SK-N-SH treated with all-trans-retinoic acid at 6 μM for 48 hours (cell line): ENCODE measurements at regions not wholly inside any gene's neighbourhood (a gene's known extent, or its start where the extent isn't known, plus 50 kb on each side); places are given as distances from the start of the nearest gene placed in this dataset.

Experiments
- ATAC-seq: fragments of 200-7000 bp; cut with Tn5 transposase; 3 replicates; pipeline ENCODE4 v1.9.1; 2020; ENCODE audit warnings: mild to moderate bottlenecking, moderate library complexity
- BACH2 ChIP-seq: fragments of 250-450 bp; sonication (Bioruptor Pico); IDR thresholded peaks from 2 replicates; pipeline ENCODE4 v1.9.0; 2021; ENCODE audit warnings: mild to moderate bottlenecking, borderline replicate concordance
- CSDC2 ChIP-seq: fragments of 250-450 bp; sonication (Bioruptor Pico); IDR thresholded peaks from 2 replicates; pipeline ENCODE4 v1.5.0; 2020; ENCODE audit warnings: mild to moderate bottlenecking, moderate library complexity
- ESRRG ChIP-seq: fragments of 250-450 bp; sonication (Bioruptor Pico); IDR thresholded peaks from 2 replicates; pipeline ENCODE4 v1.6.1; 2021; ENCODE audit warnings: mild to moderate bottlenecking
- GLIS3 ChIP-seq: fragments of 250-450 bp; sonication (Bioruptor Pico); IDR thresholded peaks from 2 replicates; pipeline ENCODE4 v1.5.0; 2020; ENCODE audit warnings: mild to moderate bottlenecking, moderate library complexity
- OSR1 ChIP-seq: fragments of 250-450 bp; sonication (Bioruptor Pico); IDR thresholded peaks from 2 replicates; pipeline ENCODE4 v1.8.0; 2022; ENCODE audit warnings: moderate library complexity, mild to moderate bottlenecking, inconsistent platforms
- PPARA ChIP-seq: fragments of 250-450 bp; sonication (Bioruptor Pico); IDR thresholded peaks from 2 replicates; pipeline ENCODE4 v1.5.0; 2020; ENCODE audit warnings: mild to moderate bottlenecking, borderline replicate concordance
- SNAI2 ChIP-seq: fragments of 250-450 bp; sonication (Bioruptor Pico); IDR thresholded peaks from 2 replicates; pipeline ENCODE4 v1.5.0; 2020; ENCODE audit warnings: mild to moderate bottlenecking, moderate library complexity
- TCF4 ChIP-seq: fragments of 250-450 bp; sonication (Bioruptor Pico); IDR thresholded peaks from 2 replicates; pipeline ENCODE4 v1.8.0; 2021; ENCODE audit warnings: mild to moderate bottlenecking, moderate library complexity, borderline replicate concordance
- TOX ChIP-seq: fragments of 250-450 bp; sonication (Bioruptor Pico); IDR thresholded peaks from 2 replicates; pipeline ENCODE4 v1.8.0; 2021; ENCODE audit warnings: mild to moderate bottlenecking, moderate library complexity, borderline replicate concordance
- TSHZ2 ChIP-seq: fragments of 250-450 bp; sonication (Bioruptor Pico); IDR thresholded peaks from 2 replicates; pipeline ENCODE4 v1.5.0; 2020; ENCODE audit warnings: mild to moderate bottlenecking, moderate library complexity
- ZC3H10 ChIP-seq: fragments of 250-450 bp; sonication (Bioruptor Pico); IDR thresholded peaks from 2 replicates; pipeline ENCODE4 v1.5.1; 2021; ENCODE audit warnings: mild to moderate bottlenecking, moderate library complexity
- ZFP3 ChIP-seq: fragments of 250-450 bp; sonication (Bioruptor Pico); IDR thresholded peaks from 2 replicates; pipeline ENCODE4 v1.5.0; 2020; ENCODE audit warnings: mild to moderate bottlenecking, moderate library complexity
- ZNF70 ChIP-seq: fragments of 450-650 bp; formaldehyde crosslinking; IDR thresholded peaks from 2 replicates; pipeline ENCODE4 v1.5.0; 2020; ENCODE audit warnings: mild to moderate bottlenecking, moderate library complexity
- TF ChIP-seq, protein P1 (sequence below): fragments of 250-450 bp; sonication (Bioruptor Pico); IDR thresholded peaks from 2 replicates; pipeline ENCODE4 v1.8.0; 2020; ENCODE audit warnings: mild to moderate bottlenecking, moderate library complexity, borderline replicate concordance
- TF ChIP-seq, protein P2 (sequence below): fragments of 250-450 bp; sonication (Bioruptor Pico); IDR thresholded peaks from 2 replicates; pipeline ENCODE4 v1.5.1; 2020; ENCODE audit warnings: low read depth, mild to moderate bottlenecking, moderate library complexity
- TF ChIP-seq, protein P3 (sequence below): fragments of 250-450 bp; sonication (Bioruptor Pico); IDR thresholded peaks from 2 replicates; pipeline ENCODE4 v1.5.1; 2021; ENCODE audit warnings: mild to moderate bottlenecking, moderate library complexity

DNA sequence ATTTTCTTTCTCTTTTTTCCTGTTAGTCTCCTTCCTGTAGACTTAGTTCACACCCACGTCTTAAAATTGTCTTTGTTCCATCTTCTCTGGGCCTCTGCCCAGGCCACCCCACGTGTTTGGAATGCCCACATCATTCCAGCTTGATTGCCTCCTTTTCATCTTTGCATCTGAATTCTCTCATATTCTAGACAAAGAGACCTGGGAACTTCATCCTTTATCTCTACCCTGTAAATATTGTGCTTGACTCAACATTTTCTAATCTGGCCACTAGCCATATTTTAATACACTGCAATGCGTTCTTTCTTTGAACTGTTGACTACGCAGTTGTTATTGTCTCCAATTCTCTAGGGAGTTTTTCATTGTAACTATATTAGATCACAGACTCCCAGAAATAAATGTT, 187.5 kb upstream of the NRXN1 start:
- no peak for ATAC-seq
- TF ChIP-seq GLIS3 (CRISPR knock-in tag): no peak
- TF ChIP-seq, protein P1, sequence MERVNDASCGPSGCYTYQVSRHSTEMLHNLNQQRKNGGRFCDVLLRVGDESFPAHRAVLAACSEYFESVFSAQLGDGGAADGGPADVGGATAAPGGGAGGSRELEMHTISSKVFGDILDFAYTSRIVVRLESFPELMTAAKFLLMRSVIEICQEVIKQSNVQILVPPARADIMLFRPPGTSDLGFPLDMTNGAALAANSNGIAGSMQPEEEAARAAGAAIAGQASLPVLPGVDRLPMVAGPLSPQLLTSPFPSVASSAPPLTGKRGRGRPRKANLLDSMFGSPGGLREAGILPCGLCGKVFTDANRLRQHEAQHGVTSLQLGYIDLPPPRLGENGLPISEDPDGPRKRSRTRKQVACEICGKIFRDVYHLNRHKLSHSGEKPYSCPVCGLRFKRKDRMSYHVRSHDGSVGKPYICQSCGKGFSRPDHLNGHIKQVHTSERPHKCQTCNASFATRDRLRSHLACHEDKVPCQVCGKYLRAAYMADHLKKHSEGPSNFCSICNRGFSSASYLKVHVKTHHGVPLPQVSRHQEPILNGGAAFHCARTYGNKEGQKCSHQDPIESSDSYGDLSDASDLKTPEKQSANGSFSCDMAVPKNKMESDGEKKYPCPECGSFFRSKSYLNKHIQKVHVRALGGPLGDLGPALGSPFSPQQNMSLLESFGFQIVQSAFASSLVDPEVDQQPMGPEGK (CRISPR knock-in tag): no peak
- TF ChIP-seq CSDC2 (CRISPR knock-in tag): no peak

- no peak for ATAC-seq
These were observed 186.1 kb upstream of the NRXN1 start for GRCh38 chr2:51218047-51218446.

GRCh38 chr2:51213826-51214225, 181.9 kb upstream of the NRXN1 start:
- ATAC-seq: no peak
- TF ChIP-seq CSDC2 (CRISPR knock-in tag) (no peak), TOX (no peak), TCF4 (CRISPR knock-in tag) (no peak), OSR1 (CRISPR knock-in tag) (no peak)

More at GRCh38 chr2:51218047-51218446, 186.1 kb upstream of the NRXN1 start:
- TF ChIP-seq ZC3H10 (CRISPR knock-in tag) (no peak), BACH2 (CRISPR knock-in tag) (no peak), TCF4 (CRISPR knock-in tag) (no peak)

GRCh38 chr2:51212374-51212773, 180.4 kb upstream of the NRXN1 start:
- ATAC-seq: no peak
- TF ChIP-seq ZC3H10 (CRISPR knock-in tag) (no peak), SNAI2 (CRISPR knock-in tag) (no peak), ESRRG (CRISPR knock-in tag) (no peak), BACH2 (CRISPR knock-in tag) (no peak), TSHZ2 (no peak)
- TF ChIP-seq, protein P1 (CRISPR knock-in tag): no peak
- TF ChIP-seq, protein P2, sequence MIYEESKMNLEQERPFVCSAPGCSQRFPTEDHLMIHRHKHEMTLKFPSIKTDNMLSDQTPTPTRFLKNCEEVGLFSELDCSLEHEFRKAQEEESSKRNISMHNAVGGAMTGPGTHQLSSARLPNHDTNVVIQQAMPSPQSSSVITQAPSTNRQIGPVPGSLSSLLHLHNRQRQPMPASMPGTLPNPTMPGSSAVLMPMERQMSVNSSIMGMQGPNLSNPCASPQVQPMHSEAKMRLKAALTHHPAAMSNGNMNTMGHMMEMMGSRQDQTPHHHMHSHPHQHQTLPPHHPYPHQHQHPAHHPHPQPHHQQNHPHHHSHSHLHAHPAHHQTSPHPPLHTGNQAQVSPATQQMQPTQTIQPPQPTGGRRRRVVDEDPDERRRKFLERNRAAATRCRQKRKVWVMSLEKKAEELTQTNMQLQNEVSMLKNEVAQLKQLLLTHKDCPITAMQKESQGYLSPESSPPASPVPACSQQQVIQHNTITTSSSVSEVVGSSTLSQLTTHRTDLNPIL (CRISPR knock-in tag): no peak

DNA sequence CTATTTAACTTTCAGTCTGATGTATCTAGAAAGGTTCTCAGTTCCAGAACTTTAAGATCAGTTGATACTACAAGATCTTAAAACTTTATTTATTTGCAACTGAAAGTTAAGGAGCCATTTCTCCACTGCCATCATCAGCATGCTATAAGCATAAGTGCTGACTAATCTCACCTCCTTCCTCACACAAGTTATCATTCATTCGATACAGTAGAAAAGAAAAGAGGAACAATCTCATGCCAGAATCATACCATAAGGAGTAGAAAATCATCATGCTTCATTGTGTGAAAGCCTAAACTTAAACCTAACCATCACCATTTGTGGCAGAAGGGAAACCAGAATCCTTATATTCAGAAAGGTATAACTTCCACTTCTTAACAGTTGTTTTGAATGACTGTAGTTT, 176.6 kb upstream of the NRXN1 start:
- TF ChIP-seq PPARA (CRISPR knock-in tag) (no peak), ZNF70 (no peak), ZFP3 (CRISPR knock-in tag) (no peak)
- TF ChIP-seq, all 23 proteins: peak for 0
- no peak for ATAC-seq

DNA sequence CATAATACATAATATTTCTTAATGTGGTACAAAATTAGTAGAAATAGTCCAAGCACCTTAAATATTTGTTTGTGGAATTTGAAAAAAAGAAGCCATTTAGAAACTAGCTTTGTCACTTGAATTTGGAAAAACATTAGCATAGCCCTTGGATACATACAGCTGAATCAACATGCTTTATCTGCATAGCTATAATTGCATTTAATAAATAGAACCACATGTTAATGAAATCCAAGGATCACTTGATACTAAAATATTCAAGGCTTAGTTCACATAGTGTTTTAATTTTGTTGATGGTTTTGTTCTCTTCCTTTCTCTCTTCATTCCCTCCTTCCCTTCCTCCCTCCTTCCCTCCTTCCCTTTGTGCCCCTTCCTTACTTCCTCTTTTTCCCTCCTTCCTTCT, 169.4 kb upstream of the NRXN1 start:
- TF ChIP-seq TSHZ2 (no peak), TCF4 (CRISPR knock-in tag) (peak; percentile 98), GLIS3 (CRISPR knock-in tag) (no peak)
- TF ChIP-seq, protein P3, sequence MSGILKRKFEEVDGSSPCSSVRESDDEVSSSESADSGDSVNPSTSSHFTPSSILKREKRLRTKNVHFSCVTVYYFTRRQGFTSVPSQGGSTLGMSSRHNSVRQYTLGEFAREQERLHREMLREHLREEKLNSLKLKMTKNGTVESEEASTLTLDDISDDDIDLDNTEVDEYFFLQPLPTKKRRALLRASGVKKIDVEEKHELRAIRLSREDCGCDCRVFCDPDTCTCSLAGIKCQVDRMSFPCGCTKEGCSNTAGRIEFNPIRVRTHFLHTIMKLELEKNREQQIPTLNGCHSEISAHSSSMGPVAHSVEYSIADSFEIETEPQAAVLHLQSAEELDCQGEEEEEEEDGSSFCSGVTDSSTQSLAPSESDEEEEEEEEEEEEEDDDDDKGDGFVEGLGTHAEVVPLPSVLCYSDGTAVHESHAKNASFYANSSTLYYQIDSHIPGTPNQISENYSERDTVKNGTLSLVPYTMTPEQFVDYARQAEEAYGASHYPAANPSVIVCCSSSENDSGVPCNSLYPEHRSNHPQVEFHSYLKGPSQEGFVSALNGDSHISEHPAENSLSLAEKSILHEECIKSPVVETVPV (CRISPR knock-in tag): peak; percentile 53; the same call in 1 of the 2 replicates
- TF ChIP-seq, all 23 proteins: peak for 2
- no peak for ATAC-seq
